HG03469 (cell line): ENCODE measurements at regions not wholly inside any gene's neighbourhood (a gene's known extent, or its start where the extent isn't known, plus 50 kb on each side); places are given as distances from the start of the nearest gene placed in this dataset.
"Not testable (repeated sequence)": the region's sequence is repeated elsewhere in the genome, so short reads cannot be mapped to it uniquely, and the experiment has no call there.

Experiments used
- ATAC-seq: cut with Tn5 transposase; IDR thresholded peaks from one replicate; pipeline ENCODE4 v1.9.1; 2021; ENCODE audit warnings: mild to moderate bottlenecking, moderate library complexity, moderate number of reproducible peaks; ENCODE audit not compliant: unreplicated experiment

- no peak for ATAC-seq
These were observed 1143.6 kb upstream of the EPHA6 start for GRCh38 chr3:95670765-95671164.

GRCh38 chr3:95673215-95673614 is 1141.2 kb upstream of the EPHA6 start:
- no peak for ATAC-seq

DNA sequence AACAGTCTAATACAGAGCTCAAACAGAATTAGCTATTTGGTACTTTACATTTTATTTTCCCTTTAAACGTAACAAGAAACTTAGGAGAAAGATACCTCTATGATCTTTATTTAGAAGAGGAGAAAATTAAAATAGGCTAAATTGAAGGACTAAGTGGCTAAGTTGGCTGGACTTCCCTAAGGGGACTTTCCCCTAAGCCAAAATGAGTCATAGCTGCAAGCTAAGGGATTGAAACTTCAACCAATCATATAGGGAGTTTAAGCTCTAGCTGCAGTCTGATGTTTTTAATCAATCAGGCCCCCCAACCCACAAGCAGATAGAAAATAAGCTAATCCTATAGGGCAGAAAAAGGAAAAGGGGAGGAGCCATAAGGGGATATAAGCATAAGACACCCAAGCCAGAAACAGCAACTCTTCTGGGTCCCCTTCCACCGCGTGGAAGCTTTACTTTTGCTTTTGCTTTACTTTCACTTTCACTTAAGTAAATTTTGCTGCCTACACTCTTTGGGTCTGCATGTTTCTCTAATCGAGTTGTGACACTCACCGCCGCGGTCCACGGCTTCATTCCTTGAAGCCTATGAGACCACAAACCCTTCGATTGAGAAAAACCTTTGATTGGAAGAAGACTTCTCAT is 1108.5 kb upstream of the EPHA6 start:
- ATAC-seq: peak; percentile 43

GRCh38 chr3:95707268-95707667 is 1107.1 kb upstream of the EPHA6 start:
- no peak for ATAC-seq

- no peak for ATAC-seq
These were observed 1103.7 kb upstream of the EPHA6 start for GRCh38 chr3:95710684-95711083.

GRCh38 chr3:95711789-95712188 is 1102.6 kb upstream of the EPHA6 start:
- no peak for ATAC-seq

GRCh38 chr3:95715128-95715527 is 1099.3 kb upstream of the EPHA6 start:
- no peak for ATAC-seq

GRCh38 chr3:95717048-95717447 is 1097.3 kb upstream of the EPHA6 start:
- no peak for ATAC-seq

GRCh38 chr3:95718168-95718567 is 1096.2 kb upstream of the EPHA6 start:
- ATAC-seq: no peak

DNA sequence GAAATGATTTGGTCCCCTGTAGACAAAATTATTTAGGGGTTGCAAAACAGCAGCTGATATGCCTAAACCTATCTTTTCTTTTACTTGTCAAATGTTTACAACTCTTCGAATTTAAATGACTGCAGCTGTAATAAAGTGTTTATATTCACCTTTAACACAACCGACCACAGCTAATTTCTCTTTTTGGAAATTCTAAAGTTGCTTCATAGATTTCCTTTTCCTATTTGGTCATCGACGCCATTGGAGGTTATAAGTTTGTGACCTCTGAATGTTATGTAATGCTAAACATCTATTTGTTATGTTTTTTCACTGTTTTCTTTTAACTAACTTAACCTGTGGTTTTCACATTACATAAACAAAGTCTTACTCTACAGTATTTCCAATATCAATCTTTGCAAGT is 1094.9 kb upstream of the EPHA6 start:
- ATAC-seq: no peak

DNA sequence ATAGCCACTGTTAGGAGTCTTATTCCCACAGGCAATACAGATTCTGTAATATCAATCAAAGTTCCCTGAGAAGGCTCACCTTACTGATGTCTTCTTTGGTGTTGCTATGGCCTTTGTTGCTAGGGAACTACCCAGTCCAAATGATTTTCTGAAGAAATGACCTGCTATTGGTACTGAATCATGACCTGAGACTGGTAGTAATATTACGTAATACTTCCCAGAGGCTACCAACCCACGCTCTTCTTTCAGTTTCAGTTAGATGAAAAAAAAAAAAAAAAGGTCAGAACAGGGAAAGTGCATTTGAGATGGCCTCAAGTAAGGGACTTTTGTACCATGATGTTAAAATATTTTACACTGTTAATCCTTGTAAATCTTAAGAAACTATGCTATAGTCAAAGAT is 1092.5 kb upstream of the EPHA6 start:
- ATAC-seq: peak; percentile 55

DNA sequence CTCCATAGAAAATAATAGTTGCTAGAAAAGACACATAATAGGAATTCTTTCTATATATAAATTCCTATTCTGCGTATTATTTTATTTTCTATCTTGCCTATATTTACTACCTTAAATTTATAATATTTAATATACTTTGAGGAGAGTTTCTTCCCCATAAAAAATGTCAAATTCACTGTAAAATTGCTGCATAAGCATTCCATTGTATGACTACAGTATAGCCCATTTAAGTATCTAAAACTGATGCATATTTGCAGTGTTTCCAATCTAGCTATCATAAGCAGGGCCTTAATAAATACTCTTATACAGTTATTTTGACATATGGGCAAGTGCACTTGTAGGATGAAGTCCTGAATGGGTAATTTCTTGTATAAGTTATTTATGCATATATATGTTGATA is 1088.6 kb upstream of the EPHA6 start:
- no peak for ATAC-seq

- ATAC-seq: no peak
These were observed 1082.6 kb upstream of the EPHA6 start for GRCh38 chr3:95731753-95732152.

DNA sequence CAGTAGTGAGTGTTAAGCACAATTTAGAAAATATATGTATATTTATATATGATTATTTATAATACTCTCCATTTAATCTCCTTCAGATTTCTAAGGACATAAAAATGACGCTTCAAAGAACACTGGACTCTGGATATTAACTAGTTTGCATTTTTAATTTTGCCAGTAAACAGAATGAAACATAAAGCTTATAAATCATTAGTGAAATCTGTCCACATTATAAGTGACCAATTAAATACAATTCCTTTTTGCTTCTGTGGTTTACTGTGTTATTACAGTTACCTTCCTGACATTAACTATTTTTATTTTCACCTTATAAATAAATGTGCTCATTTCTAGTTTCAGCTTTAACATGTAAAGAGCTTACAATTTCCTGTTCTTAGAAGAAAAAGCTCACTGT is 1081.1 kb upstream of the EPHA6 start:
- no peak for ATAC-seq

- ATAC-seq: no peak
These were observed 1076.3 kb upstream of the EPHA6 start for GRCh38 chr3:95738045-95738444.

- ATAC-seq: not testable (repeated sequence)
These were observed 1069.5 kb upstream of the EPHA6 start for GRCh38 chr3:95744896-95745295.

GRCh38 chr3:95750097-95750496 is 1064.3 kb upstream of the EPHA6 start:
- ATAC-seq: no peak

DNA sequence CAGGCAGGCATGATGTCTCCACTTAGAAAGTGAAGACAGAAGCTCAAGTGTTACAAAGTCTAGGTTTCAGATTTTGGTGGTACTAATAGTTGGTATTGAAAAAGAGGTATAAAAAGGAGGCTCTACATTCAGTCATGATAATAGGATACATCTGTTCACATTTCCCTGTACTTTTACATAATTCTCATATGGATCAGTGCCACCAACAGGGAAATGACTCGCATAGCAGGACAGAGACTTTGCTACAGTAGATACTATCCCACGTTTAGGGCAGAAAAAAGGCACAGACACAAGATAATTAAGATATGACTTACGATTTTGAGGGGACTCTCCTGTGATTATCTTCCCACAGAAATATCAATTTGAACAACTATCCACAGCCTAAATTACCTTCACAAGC is 1062.9 kb upstream of the EPHA6 start:
- no peak for ATAC-seq

DNA sequence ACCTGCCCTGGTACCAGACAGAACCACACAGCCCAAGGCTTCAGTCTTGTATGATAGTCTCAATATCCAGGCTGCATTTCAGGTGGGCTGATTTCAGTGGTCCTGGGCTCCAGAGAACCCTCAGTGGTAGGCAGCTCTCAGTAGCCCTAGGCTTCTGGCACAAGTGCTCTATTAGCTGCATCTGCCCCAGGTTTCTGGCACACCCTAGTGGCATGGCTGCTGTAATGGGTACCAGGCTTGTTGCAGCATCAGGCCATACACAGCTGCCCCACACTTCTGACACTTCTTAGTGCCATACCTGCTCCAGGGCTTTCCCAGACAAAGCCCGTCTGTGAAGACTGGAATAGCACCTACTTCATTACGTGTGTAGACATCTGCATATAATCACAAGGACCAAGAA is 1062.2 kb upstream of the EPHA6 start:
- ATAC-seq: no peak

DNA sequence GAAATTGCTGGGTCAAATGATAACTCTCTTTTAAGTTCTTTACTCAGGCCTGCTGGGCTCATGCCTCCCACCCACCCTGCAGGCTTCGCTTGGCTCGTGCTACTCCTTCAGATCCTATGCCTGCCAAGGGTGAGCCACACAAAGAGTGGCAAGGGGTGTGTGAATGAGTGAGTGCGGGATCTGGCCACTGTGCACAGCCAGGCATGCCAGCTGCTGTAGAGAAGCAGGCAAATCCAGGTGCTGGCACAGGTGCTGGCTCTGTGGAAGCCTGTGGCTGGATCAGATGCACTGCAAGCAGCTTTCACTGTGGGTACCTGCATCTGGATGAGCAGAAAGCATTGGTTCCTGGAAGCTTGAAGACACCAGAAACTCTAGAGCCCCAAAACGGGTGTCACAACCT is 1055.7 kb upstream of the EPHA6 start:
- no peak for ATAC-seq

DNA sequence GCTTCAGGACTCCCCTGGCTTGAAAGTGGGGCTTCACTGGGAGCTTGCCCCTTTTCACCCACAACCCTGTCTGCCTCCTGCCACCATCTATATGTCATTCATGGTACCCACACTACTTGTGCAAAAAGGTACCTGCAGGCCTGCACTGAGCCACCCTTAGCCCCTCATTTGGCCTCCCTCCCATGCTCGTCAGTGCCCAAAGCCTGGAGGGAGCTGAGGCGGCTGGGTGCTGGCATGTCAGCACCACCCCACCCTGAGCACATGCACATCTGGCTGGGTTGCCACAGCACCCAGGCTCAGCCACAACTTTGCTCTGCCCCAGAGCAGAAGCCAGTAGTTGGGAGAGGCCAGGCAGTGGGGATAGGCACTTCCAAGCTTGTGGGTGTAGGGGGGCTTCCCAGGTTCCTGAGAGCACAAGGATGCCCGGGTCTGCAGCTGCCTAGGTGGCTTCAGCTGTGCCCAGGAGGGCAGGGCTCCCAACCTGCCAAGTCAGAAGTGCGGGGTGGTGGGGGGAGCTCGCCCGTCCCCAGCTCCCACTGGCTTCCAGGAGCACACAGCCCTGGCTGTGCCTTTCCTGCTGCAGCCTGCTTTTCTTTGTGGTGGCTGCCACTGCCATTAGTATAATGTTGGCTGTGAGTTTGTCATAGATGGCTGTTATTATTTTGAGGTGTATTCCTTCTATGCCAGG is 1054.6 kb upstream of the EPHA6 start:
- no peak for ATAC-seq

- ATAC-seq: no peak
These were observed 1038.8 kb upstream of the EPHA6 start for GRCh38 chr3:95775486-95776094.
